H7 (cell line): ENCODE measurements at regions not wholly inside any gene's neighbourhood (a gene's known extent, or its start where the extent isn't known, plus 50 kb on each side); places are given as distances from the start of the nearest gene placed in this dataset.
"Not testable (repeated sequence)": the region's sequence is repeated elsewhere in the genome, so short reads cannot be mapped to it uniquely, and the experiment has no call there.

Source experiments
- DNase-seq: peaks from one replicate; pipeline ENCODE4 v3.0.0; 2012
- H3K27me3 ChIP-seq: 2 replicates; pipeline ENCODE4 v1.6.0; 2011; ENCODE audit warnings: mild to moderate bottlenecking, low read length; ENCODE audit not compliant: control insufficient read depth, insufficient read depth
- H3K36me3 ChIP-seq: replicated peaks from 2 replicates; pipeline ENCODE4 v1.5.1; 2011; ENCODE audit warnings: low read length; ENCODE audit not compliant: control insufficient read depth, insufficient read depth
- H3K4me3 ChIP-seq: 2 replicates; pipeline ENCODE4 v1.5.1; 2011; ENCODE audit warnings: low read depth, mild to moderate bottlenecking, control low read depth, low read length, moderate library complexity; ENCODE audit not compliant: insufficient read depth

DNA sequence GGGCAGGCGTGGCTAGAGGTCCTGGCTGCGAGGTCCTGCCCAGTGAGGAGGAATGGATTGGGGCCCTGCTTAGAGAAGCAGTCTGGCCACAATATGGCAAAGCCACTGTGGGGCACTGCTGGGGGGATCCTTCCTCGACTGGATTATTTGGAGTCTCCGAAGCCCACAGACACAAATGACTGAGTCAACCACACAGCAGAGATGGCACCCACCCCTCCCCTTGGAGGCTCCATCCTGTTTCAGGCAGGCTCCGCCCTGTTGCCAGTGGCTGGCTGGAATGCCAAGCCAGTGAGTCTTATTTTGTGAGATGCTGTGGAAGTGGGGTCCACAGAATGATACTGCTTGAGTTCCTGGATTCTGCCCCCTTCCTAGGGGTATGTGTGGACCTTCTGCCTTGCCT, 363.9 kb downstream of the PPP1R2C start:
- Histone ChIP-seq H3K4me3 (no peak overlapping the region), H3K27me3 (no peaks in the 10 kb centered on the region), H3K36me3 (no peaks in the 10 kb centered on the region)
- DNase-seq, result no peak

DNA sequence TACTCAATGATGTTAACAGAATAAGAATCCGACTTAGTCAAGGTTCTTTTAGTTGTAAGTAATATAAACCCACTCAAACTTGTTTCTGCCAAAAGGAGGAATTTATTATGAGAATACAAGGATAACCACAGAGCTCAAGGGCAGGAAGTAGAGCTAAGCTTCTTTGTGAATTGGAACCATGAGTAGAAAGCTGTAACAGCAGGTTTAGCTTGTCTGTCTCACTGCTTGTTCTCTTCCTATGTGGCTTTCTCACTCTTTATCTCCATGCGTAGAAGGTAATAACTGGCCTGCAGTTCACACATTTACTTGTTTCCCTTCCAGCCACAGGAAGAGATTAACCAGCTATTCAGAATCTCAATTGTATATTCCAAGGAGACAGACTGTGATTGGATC, 378.3 kb downstream of the PPP1R2C start:
- Histone ChIP-seq H3K4me3 (no peak overlapping the region), H3K36me3 (no peaks in the 10 kb centered on the region), H3K27me3 (no peaks in the 10 kb centered on the region)
- DNase-seq, result no peak

DNA sequence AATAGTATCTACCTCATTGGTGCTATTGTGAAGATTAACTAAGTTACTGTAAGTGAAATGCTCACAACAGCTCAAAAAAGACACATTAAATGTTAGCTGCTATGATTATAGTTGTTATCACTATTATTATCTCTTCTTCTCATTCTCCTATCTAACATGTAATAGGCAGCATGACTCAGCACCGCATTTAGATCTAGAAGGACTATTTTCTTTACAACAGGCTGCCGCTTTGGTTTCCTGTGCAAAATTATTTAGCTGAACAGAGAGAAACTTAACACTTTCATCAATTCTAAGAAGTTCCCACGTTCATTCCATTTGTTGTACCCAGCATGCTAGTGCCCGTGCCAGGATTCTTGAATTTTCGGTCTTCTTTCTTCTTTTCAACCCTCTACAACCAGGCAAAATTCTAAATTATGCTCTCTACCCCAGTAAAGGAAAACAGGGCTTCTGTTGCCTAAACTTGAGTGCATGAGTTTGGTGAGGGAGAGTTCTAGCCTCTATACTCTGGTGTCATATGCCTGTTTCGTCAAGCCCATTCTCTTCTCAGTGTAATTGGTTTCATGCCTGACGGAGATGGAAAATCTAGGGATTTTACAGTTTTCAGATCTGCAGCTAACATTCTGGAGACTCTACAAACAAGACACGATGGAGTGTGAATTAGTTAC, 378.9 kb downstream of the PPP1R2C start:
- no peaks in the 10 kb centered on the region for H3K36me3 ChIP-seq
- H3K4me3 ChIP-seq, result no peak overlapping the region
- no peaks in the 10 kb centered on the region for H3K27me3 ChIP-seq
- no peak for DNase-seq

- no peak overlapping the region for H3K4me3 ChIP-seq
- H3K27me3 ChIP-seq, result no peaks in the 10 kb centered on the region
- H3K36me3 ChIP-seq, result no peaks in the 10 kb centered on the region
- DNase-seq, result no peak
Observed at GRCh38 chrX:42396136-42396535, 381.8 kb downstream of the PPP1R2C start.

- H3K4me3 ChIP-seq, result no peak overlapping the region
- H3K36me3 ChIP-seq, result no peaks in the 10 kb centered on the region
- DNase-seq, result no peak
- no peaks in the 10 kb centered on the region for H3K27me3 ChIP-seq
Observed at GRCh38 chrX:42392846-42393245, 385.1 kb downstream of the PPP1R2C start.

DNA sequence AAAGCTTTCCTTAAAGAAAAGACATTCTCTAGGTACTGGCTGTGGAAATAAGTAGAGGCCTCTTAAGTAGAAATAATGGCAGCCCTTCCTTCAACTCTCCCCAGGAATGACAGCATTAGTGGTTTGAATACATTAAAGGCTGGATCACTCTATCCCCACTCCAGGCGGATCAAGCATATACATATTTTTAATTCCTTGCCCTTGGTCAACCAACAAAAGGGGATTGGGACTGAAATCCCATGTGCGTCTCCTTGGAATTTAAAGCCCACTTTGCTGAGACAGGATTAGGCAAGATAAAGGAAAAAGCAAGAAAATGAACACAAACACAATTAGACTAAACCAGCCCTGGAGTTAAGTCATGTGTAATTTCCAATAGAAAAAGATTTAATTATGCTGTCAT, 391.3 kb downstream of the PPP1R2C start:
- Histone ChIP-seq H3K36me3 (no peaks in the 10 kb centered on the region), H3K4me3 (no peak overlapping the region), H3K27me3 (no peaks in the 10 kb centered on the region)
- DNase-seq, result no peak

- Histone ChIP-seq H3K27me3 (no peaks in the 10 kb centered on the region), H3K4me3 (no peak overlapping the region), H3K36me3 (no peaks in the 10 kb centered on the region)
- DNase-seq, result no peak
Observed at GRCh38 chrX:42385730-42386129, 392.2 kb downstream of the PPP1R2C start.

GRCh38 chrX:42384956-42385355, 393.0 kb downstream of the PPP1R2C start:
- no peaks in the 10 kb centered on the region for H3K27me3 ChIP-seq
- H3K36me3 ChIP-seq, result no peaks in the 10 kb centered on the region
- H3K4me3 ChIP-seq, result no peak overlapping the region
- DNase-seq, result no peak

- DNase-seq, result no peak
- no peaks in the 10 kb centered on the region for H3K36me3 ChIP-seq
- no peaks in the 10 kb centered on the region for H3K27me3 ChIP-seq
- no peak overlapping the region for H3K4me3 ChIP-seq
Observed at GRCh38 chrX:42378857-42379256, 399.1 kb downstream of the PPP1R2C start.

DNA sequence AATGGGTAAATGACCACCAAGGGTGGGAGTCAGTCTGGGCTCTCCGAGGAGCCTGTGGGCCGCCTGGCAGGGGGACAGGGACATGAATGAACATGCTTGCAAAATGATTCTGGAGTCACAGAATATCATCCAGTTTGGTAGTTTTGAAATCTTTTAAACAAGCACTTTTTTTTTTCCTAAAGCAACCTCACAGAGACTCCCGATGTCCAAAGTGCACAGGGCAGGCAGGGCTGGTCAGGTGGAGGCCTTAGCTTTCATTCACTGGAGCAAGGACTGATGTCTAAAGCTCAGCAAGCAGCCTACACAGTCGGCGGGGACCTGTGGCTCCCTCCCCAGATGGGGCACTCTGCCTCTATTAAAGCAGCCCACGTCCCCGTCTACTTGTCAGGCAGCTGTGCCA, 402.9 kb downstream of the PPP1R2C start:
- Histone ChIP-seq H3K4me3 (no peak overlapping the region), H3K27me3 (no peaks in the 10 kb centered on the region), H3K36me3 (no peaks in the 10 kb centered on the region)
- DNase-seq, result no peak

- H3K4me3 ChIP-seq, result no peak overlapping the region
- H3K36me3 ChIP-seq, result no peaks in the 10 kb centered on the region
- DNase-seq, result no peak
- no peaks in the 10 kb centered on the region for H3K27me3 ChIP-seq
Observed at GRCh38 chrX:42366181-42366580, 411.8 kb downstream of the PPP1R2C start.

GRCh38 chrX:42362219-42362618, 415.7 kb downstream of the PPP1R2C start:
- DNase-seq, result no peak
- Histone ChIP-seq H3K27me3 (no peaks in the 10 kb centered on the region), H3K4me3 (no peak overlapping the region), H3K36me3 (no peaks in the 10 kb centered on the region)

GRCh38 chrX:42342981-42343380, 419.6 kb upstream of the CASK start:
- H3K27me3 ChIP-seq, H3K4me3 ChIP-seq, H3K36me3 ChIP-seq, DNase-seq: not testable (repeated sequence)
